ENCODE measurements at regions not wholly inside any gene's neighbourhood (a gene's known extent, or its start where the extent isn't known, plus 50 kb on each side); places are given as distances from the start of the nearest gene placed in this dataset.

GRCh38 chr1:56060906-56061305, 518.5 kb downstream of the PLPP3 start:
- TF ChIP-seq MAX (CRISPR knock-in tag; IDR thresholded peaks at IDR 0.05), result no peak
- no peak for TF ChIP-seq CTCF (IDR thresholded peaks at IDR 0.05)
- no peak for TF ChIP-seq ETV6 (CRISPR knock-in tag; IDR thresholded peaks at IDR 0.05)
- TF ChIP-seq ZNF263 (CRISPR knock-in tag; IDR thresholded peaks at IDR 0.05; ENCODE audit: low read depth), result no peak
- TF ChIP-seq USF2 (CRISPR knock-in tag; IDR thresholded peaks at IDR 0.05), result no peak
- no peak for TF ChIP-seq ATF2 (CRISPR knock-in tag; IDR thresholded peaks at IDR 0.05; ENCODE audit: borderline replicate concordance, low read depth)
- no peak for TF ChIP-seq ZBTB21 (CRISPR knock-in tag; IDR thresholded peaks at IDR 0.05; ENCODE audit: borderline replicate concordance)
- TF ChIP-seq ZNF423 (CRISPR knock-in tag; IDR thresholded peaks at IDR 0.05), result no peak
- no peak for TF ChIP-seq JUN (CRISPR knock-in tag; IDR thresholded peaks at IDR 0.05)
- no peak for TF ChIP-seq AFF4 (CRISPR knock-in tag; IDR thresholded peaks at IDR 0.05; ENCODE audit: borderline replicate concordance)
- no peak for TF ChIP-seq CREB1 (CRISPR knock-in tag; IDR thresholded peaks at IDR 0.05)
